SK-N-SH treated with all-trans-retinoic acid at 6 μM for 48 hours (cell line): ENCODE measurements at regions not wholly inside any gene's neighbourhood (a gene's known extent, or its start where the extent isn't known, plus 50 kb on each side); places are given as distances from the start of the nearest gene placed in this dataset.

Experiments used
- ATAC-seq: fragments of 200-7000 bp; cut with Tn5 transposase; 3 replicates; pipeline ENCODE4 v1.9.1; 2020; ENCODE audit warnings: mild to moderate bottlenecking, moderate library complexity
- ARNTL ChIP-seq: fragments of 450-650 bp; formaldehyde crosslinking; IDR thresholded peaks from 2 replicates; pipeline ENCODE4 v1.5.0; 2020; ENCODE audit warnings: low read depth, mild to moderate bottlenecking, moderate library complexity, borderline replicate concordance
- BACH2 ChIP-seq: fragments of 250-450 bp; sonication (Bioruptor Pico); IDR thresholded peaks from 2 replicates; pipeline ENCODE4 v1.9.0; 2021; ENCODE audit warnings: mild to moderate bottlenecking, borderline replicate concordance
- CREB5 ChIP-seq: fragments of 250-450 bp; sonication (Bioruptor Pico); IDR thresholded peaks from 2 replicates; pipeline ENCODE4 v1.5.1; 2020; ENCODE audit warnings: low read depth, mild to moderate bottlenecking, moderate library complexity
- CSDC2 ChIP-seq: fragments of 250-450 bp; sonication (Bioruptor Pico); IDR thresholded peaks from 2 replicates; pipeline ENCODE4 v1.5.0; 2020; ENCODE audit warnings: mild to moderate bottlenecking, moderate library complexity
- CSRNP3 ChIP-seq: fragments of 250-450 bp; sonication (Bioruptor Pico); IDR thresholded peaks from 2 replicates; pipeline ENCODE4 v1.5.1; 2021; ENCODE audit warnings: mild to moderate bottlenecking, moderate library complexity
- ESRRG ChIP-seq: fragments of 250-450 bp; sonication (Bioruptor Pico); IDR thresholded peaks from 2 replicates; pipeline ENCODE4 v1.6.1; 2021; ENCODE audit warnings: mild to moderate bottlenecking
- GLIS3 ChIP-seq: fragments of 250-450 bp; sonication (Bioruptor Pico); IDR thresholded peaks from 2 replicates; pipeline ENCODE4 v1.5.0; 2020; ENCODE audit warnings: mild to moderate bottlenecking, moderate library complexity
- ISL1 ChIP-seq: fragments of 250-450 bp; sonication (Bioruptor Pico); IDR thresholded peaks from 2 replicates; pipeline ENCODE4 v2.1.2; 2022; ENCODE audit warnings: mild to moderate bottlenecking, moderate library complexity
- OSR1 ChIP-seq: fragments of 250-450 bp; sonication (Bioruptor Pico); IDR thresholded peaks from 2 replicates; pipeline ENCODE4 v1.8.0; 2022; ENCODE audit warnings: moderate library complexity, mild to moderate bottlenecking, inconsistent platforms
- PATZ1 ChIP-seq: fragments of 250-450 bp; sonication (Bioruptor Pico); IDR thresholded peaks from 2 replicates; pipeline ENCODE4 v1.8.0; 2020; ENCODE audit warnings: mild to moderate bottlenecking, moderate library complexity, borderline replicate concordance
- PPARA ChIP-seq: fragments of 250-450 bp; sonication (Bioruptor Pico); IDR thresholded peaks from 2 replicates; pipeline ENCODE4 v1.5.0; 2020; ENCODE audit warnings: mild to moderate bottlenecking, borderline replicate concordance
- RARB ChIP-seq: fragments of 250-450 bp; sonication (Bioruptor Pico); IDR thresholded peaks from 2 replicates; pipeline ENCODE4 v1.8.0; 2021; ENCODE audit warnings: mild to moderate bottlenecking, moderate library complexity
- SNAI2 ChIP-seq: fragments of 250-450 bp; sonication (Bioruptor Pico); IDR thresholded peaks from 2 replicates; pipeline ENCODE4 v1.5.0; 2020; ENCODE audit warnings: mild to moderate bottlenecking, moderate library complexity
- TCF4 ChIP-seq: fragments of 250-450 bp; sonication (Bioruptor Pico); IDR thresholded peaks from 2 replicates; pipeline ENCODE4 v1.8.0; 2021; ENCODE audit warnings: mild to moderate bottlenecking, moderate library complexity, borderline replicate concordance
- TOX ChIP-seq: fragments of 250-450 bp; sonication (Bioruptor Pico); IDR thresholded peaks from 2 replicates; pipeline ENCODE4 v1.8.0; 2021; ENCODE audit warnings: mild to moderate bottlenecking, moderate library complexity, borderline replicate concordance
- TSHZ2 ChIP-seq: fragments of 250-450 bp; sonication (Bioruptor Pico); IDR thresholded peaks from 2 replicates; pipeline ENCODE4 v1.5.0; 2020; ENCODE audit warnings: mild to moderate bottlenecking, moderate library complexity
- ZC3H10 ChIP-seq: fragments of 250-450 bp; sonication (Bioruptor Pico); IDR thresholded peaks from 2 replicates; pipeline ENCODE4 v1.5.1; 2021; ENCODE audit warnings: mild to moderate bottlenecking, moderate library complexity
- ZFP3 ChIP-seq: fragments of 250-450 bp; sonication (Bioruptor Pico); IDR thresholded peaks from 2 replicates; pipeline ENCODE4 v1.5.0; 2020; ENCODE audit warnings: mild to moderate bottlenecking, moderate library complexity
- ZFP30 ChIP-seq: fragments of 450-650 bp; formaldehyde crosslinking; IDR thresholded peaks from 2 replicates; pipeline ENCODE4 v1.5.0; 2022; ENCODE audit warnings: mild to moderate bottlenecking, moderate library complexity
- ZNF565 ChIP-seq: fragments of 450-650 bp; formaldehyde crosslinking; conservative IDR thresholded peaks from 2 replicates; pipeline ENCODE4 v1.5.0; 2020; ENCODE audit warnings: low read depth, mild to moderate bottlenecking, moderate library complexity
- ZNF70 ChIP-seq: fragments of 450-650 bp; formaldehyde crosslinking; IDR thresholded peaks from 2 replicates; pipeline ENCODE4 v1.5.0; 2020; ENCODE audit warnings: mild to moderate bottlenecking, moderate library complexity
- ZNF8 ChIP-seq: fragments of 450-650 bp; formaldehyde crosslinking; IDR thresholded peaks from 2 replicates; pipeline ENCODE4 v1.5.0; 2020; ENCODE audit warnings: mild to moderate bottlenecking, moderate library complexity

- no peak for ATAC-seq
- no peak for TF ChIP-seq GLIS3
- no peak for TF ChIP-seq ZC3H10 (CRISPR knock-in tag)
- no peak for TF ChIP-seq SNAI2
- TF ChIP-seq TCF4 (CRISPR knock-in tag), result no peak
- TF ChIP-seq ARNTL, result no peak
- TF ChIP-seq ZNF8 (CRISPR knock-in tag), result no peak
- TF ChIP-seq TOX (CRISPR knock-in tag), result no peak
- no peak for TF ChIP-seq ZNF565 (CRISPR knock-in tag)
- no peak for TF ChIP-seq ISL1 (CRISPR knock-in tag)
- TF ChIP-seq OSR1 (CRISPR knock-in tag), result no peak
- TF ChIP-seq RARB, result no peak
- no peak for TF ChIP-seq ZNF70
- no peak for TF ChIP-seq PPARA
- no peak for TF ChIP-seq TSHZ2 (CRISPR knock-in tag)
These were observed 54.4 kb upstream of the ACOT11 start for GRCh38 chr1:54493608-54494007.

- TF ChIP-seq RARB, result no peak
- TF ChIP-seq PPARA, result no peak
- TF ChIP-seq OSR1 (CRISPR knock-in tag), result no peak
- TF ChIP-seq ESRRG (CRISPR knock-in tag), result no peak
- TF ChIP-seq, all 23 proteins: peak for 0
- no peak for ATAC-seq
These were observed 57.4 kb upstream of the ACOT11 start for GRCh38 chr1:54490361-54491248.

DNA sequence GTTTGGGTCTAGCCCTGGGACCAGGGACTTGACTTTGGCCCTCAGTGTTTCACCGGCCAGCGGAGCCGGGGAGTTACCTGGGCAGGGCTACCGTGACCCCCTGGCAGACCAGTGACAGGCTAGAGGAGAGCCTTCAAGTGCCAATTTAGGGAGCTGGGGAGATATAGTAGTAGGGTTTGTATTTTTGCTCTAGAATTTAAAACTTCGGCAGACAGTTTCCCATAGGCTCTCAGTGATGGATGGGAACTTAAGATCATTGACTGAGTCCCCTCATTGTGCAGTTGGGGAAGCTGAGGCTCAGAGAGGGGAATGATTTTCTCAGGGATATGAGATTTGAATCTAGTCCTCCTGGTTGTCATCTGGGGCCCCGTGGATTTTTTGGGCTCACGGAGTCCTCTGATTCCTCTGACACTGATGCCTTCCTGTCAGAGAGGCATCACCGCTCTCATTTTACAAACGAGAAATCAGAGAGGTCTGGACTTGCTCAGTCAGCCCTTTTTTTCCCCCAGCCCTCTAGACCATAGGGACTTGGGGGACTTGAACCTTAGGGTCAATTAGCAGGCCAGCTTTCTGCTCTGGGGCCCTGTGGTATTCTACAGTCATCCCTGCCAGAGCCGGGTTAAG, 58.3 kb upstream of the ACOT11 start:
- ATAC-seq, result no peak; the same call in 2 of the 3 replicates
- TF ChIP-seq CREB5 (CRISPR knock-in tag) (no peak), ZNF70 (no peak), ZNF565 (CRISPR knock-in tag) (no peak), PATZ1 (CRISPR knock-in tag) (no peak), ARNTL (no peak), GLIS3 (no peak), CSRNP3 (no peak), ZC3H10 (CRISPR knock-in tag) (no peak), BACH2 (CRISPR knock-in tag) (no peak), ISL1 (CRISPR knock-in tag) (no peak), ZNF8 (CRISPR knock-in tag) (no peak), OSR1 (CRISPR knock-in tag) (no peak), RARB (no peak), SNAI2 (no peak), CSDC2 (no peak), ZFP30 (CRISPR knock-in tag) (no peak), TSHZ2 (CRISPR knock-in tag) (no peak), TOX (CRISPR knock-in tag) (no peak), ZFP3 (CRISPR knock-in tag) (no peak)
